ENCODE measurements at regions not wholly inside any gene's neighbourhood (a gene's known extent, or its start where the extent isn't known, plus 50 kb on each side); places are given as distances from the start of the nearest gene placed in this dataset.
"Not testable (repeated sequence)": the region's sequence is repeated elsewhere in the genome, so short reads cannot be mapped to it uniquely, and the experiment has no call there.

DNA sequence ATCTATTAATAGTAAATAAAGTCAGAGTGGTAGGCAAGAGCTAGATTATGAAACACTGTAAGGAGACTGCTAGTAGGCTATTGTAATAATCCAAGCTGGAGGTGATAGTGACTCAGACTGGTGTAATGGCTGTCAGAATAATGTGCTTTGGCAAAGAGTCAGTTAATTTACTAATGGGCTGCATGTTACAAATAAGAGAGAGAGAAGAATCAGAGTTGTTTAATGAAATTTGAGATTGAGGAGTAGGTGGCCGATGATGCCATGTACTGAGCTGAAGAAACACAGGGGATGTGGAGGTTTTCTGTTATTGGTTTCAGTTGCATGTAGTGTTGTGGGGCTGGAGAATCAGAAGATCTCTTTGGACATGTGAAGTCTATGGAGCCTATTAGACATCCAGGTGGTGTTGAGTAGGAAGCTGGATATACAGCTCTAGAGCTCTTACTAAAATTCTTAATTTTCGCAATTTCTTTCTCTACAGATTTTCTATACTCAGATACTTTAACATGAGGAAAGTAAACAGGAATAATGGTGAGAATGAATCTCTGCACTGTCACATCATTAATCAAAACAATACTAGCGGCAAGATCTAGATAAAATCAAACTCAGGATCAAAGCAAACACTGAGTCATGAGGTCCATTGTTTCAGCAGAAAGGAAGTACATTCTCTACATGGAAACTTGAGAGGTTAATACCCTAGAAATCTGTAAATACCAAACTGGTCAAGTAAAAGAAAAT, 167.7 kb downstream of the SIM1 start:
- Histone ChIP-seq H3K4me3 (ENCODE audit: low read length) (peak overlapping the region; percentile 1), H3K36me3 (ENCODE audit: insufficient read depth, low read length) (no peaks in the 10 kb centered on the region), H3K27me3 (ENCODE audit: control insufficient read depth, insufficient read depth, low read length) (no peaks in the 10 kb centered on the region), H3K9me3 (replicated peaks; ENCODE audit: low read length) (no peaks in the 10 kb centered on the region), H3K9ac (ENCODE audit: low read depth, low read length) (no peak overlapping the region), H3K4me2 (ENCODE audit: low read length) (peak overlapping the region; percentile 64), H3K4me1 (ENCODE audit: control insufficient read depth, insufficient read depth, low read length) (peaks cover 40% of the 10 kb centered on the region)

DNA sequence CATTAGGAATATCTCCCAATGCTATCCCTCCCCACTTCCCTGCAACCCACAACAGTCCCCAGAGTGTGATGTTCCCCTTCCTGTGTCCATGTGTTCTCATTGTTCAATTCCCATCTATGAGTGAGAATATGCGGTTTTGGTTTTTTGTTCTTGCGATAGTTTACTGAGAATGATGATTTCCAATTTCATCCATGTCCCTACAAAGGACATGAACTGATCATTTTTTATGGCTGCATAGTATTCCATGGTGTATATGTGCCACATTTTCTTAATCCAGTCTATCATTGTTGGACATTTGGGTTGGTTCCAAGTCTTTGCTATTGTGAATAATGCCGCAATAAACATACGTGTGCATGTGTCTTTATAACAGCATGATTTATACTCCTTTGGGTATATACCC, 169.5 kb downstream of the SIM1 start:
- H3K4me1 ChIP-seq (ENCODE audit: control insufficient read depth, insufficient read depth, low read length) = peaks cover 37% of the 10 kb centered on the region
- not testable (repeated sequence) for H3K27me3 ChIP-seq (ENCODE audit: control insufficient read depth, insufficient read depth, low read length); H3K9me3 ChIP-seq (replicated peaks; ENCODE audit: low read length); H3K4me2 ChIP-seq (ENCODE audit: low read length); H3K36me3 ChIP-seq (ENCODE audit: insufficient read depth, low read length); H3K4me3 ChIP-seq (ENCODE audit: low read length); H3K9ac ChIP-seq (ENCODE audit: low read depth, low read length)

DNA sequence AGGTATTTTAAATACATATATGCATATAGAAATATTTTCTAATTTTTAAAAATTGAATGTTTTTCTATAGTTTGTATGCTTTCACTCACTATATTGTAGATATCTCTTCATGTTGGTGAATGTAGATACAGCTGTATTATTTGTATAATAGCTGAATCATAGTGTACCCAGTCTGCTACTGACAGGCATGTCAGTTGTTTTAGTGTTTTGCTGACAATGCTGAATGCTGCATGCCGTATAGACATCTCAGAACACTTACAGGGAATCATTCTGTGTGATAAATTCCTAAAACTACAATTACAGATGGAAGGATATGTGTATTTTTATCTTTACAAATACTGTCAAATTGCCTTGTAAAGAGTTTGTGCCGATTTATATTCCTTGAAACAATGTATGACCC, 175.4 kb downstream of the SIM1 start:
- Histone ChIP-seq H3K27me3 (ENCODE audit: control insufficient read depth, insufficient read depth, low read length) (no peaks in the 10 kb centered on the region), H3K9me3 (replicated peaks; ENCODE audit: low read length) (no peaks in the 10 kb centered on the region), H3K4me3 (ENCODE audit: low read length) (no peak overlapping the region), H3K9ac (ENCODE audit: low read depth, low read length) (no peak overlapping the region), H3K4me2 (ENCODE audit: low read length) (no peak overlapping the region), H3K36me3 (ENCODE audit: insufficient read depth, low read length) (no peaks in the 10 kb centered on the region), H3K4me1 (ENCODE audit: control insufficient read depth, insufficient read depth, low read length) (peaks cover 23% of the 10 kb centered on the region)

DNA sequence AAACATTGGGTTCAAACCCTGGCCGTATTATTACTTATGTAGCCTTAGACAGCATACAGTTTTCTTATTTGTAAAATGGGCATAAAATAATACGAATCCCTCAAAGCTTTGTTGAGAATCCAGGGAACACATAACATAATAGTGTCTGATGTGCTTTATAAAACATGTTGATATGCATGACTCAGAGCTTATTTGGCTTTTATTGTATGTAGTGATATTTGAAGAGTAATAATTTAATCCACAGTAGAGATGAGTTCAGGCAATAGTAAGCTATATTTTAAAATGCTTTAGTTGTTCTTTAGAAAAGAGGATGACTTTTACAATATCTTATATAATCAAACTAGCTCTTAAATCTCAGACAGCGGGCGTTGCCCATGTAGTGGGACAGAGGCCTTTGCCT, 176.4 kb downstream of the SIM1 start:
- H3K36me3 ChIP-seq (ENCODE audit: insufficient read depth, low read length) = no peaks in the 10 kb centered on the region
- H3K9me3 ChIP-seq (replicated peaks; ENCODE audit: low read length) = no peaks in the 10 kb centered on the region
- no peak overlapping the region for H3K4me3 ChIP-seq (ENCODE audit: low read length)
- H3K4me2 ChIP-seq (ENCODE audit: low read length) = no peak overlapping the region
- no peak overlapping the region for H3K9ac ChIP-seq (ENCODE audit: low read depth, low read length)
- H3K4me1 ChIP-seq (ENCODE audit: control insufficient read depth, insufficient read depth, low read length) = peaks cover 19% of the 10 kb centered on the region
- no peaks in the 10 kb centered on the region for H3K27me3 ChIP-seq (ENCODE audit: control insufficient read depth, insufficient read depth, low read length)

DNA sequence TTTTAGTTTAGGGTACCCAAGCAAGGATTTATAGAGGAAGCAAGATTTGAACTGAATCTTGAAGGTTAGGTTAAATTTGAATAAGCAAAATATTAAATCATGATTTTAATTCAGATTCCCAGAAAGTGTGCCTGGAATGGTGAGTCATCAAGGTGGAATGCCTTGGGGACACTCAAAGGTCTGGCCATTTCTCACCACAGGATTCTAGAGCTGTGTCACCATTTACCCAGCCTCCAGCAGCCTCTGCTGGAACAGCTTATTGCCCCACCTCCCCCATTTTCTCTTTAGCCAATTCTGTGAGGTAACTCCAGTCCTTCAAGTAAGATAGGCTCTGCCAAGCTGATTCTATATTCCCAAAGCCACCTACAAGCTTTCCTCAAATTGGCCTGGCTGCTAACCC, 181.4 kb downstream of the SIM1 start:
- Histone ChIP-seq H3K4me1 (ENCODE audit: control insufficient read depth, insufficient read depth, low read length) (peaks cover 21% of the 10 kb centered on the region), H3K9me3 (replicated peaks; ENCODE audit: low read length) (no peaks in the 10 kb centered on the region), H3K36me3 (ENCODE audit: insufficient read depth, low read length) (no peaks in the 10 kb centered on the region), H3K27me3 (ENCODE audit: control insufficient read depth, insufficient read depth, low read length) (no peaks in the 10 kb centered on the region), H3K9ac (ENCODE audit: low read depth, low read length) (no peak overlapping the region), H3K4me3 (ENCODE audit: low read length) (no peak overlapping the region), H3K4me2 (ENCODE audit: low read length) (peak overlapping the region; percentile 18)

DNA sequence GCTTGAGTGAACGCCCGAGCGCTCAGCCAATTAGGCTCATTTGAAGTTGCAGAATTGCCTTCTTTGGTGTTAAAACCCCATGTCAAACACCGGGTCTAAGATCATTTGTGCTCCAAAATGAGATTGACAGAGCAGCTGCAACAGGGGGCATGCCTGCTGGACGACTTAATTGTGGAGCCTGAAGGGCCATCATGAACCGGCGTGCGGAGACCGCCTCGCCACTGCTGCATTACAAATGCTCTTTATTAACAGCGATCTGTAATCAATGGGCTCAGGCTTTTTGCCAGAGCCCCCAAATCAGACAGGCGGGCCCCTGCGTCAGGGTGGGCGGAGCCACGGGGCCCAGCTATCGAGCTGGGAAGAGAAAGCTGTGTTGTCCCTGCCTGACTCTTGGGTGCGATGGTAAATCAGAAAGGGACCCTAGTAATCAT, 183.2 kb downstream of the SIM1 start:
- Histone ChIP-seq H3K27me3 (ENCODE audit: control insufficient read depth, insufficient read depth, low read length) (no peaks in the 10 kb centered on the region), H3K9me3 (replicated peaks; ENCODE audit: low read length) (no peaks in the 10 kb centered on the region), H3K4me2 (ENCODE audit: low read length) (peak overlapping the region; percentile 75), H3K36me3 (ENCODE audit: insufficient read depth, low read length) (no peaks in the 10 kb centered on the region), H3K4me1 (ENCODE audit: control insufficient read depth, insufficient read depth, low read length) (peaks cover 18% of the 10 kb centered on the region), H3K9ac (ENCODE audit: low read depth, low read length) (no peak overlapping the region), H3K4me3 (ENCODE audit: low read length) (peak overlapping the region; percentile 49)

DNA sequence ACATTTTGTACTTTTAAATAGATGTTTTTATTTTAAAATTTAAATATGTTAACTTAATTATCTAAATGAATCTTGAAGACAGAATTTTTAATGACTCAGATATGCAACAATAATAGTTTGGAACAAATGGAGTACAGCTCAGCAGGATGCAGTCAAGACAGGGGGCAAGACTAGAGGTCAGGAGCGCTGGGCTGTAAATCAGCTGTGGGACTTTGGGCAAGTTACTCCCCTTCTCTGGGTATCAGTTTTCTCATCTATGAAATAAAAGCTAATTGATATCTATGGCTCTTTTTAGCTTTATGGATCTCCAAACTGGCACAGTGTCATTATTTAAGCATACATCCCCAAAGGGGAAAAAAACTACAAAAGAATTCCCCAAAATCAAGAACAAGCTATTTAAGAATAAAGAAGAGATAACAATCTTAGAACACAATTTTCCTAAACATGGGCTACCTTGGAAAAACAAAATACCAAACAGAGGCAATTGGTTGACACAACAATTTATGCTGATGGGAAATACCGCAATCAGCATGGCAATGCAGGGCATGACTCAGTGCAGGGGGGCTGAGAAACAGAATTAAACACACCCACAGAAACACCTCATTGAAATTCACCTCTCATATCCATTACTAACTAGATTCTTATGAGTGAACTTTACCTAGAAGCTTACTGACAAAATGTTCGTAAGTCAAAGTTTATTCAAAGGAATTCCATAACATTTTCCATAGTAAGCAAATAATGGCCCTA, 188.2 kb downstream of the SIM1 start:
- Histone ChIP-seq H3K36me3 (ENCODE audit: insufficient read depth, low read length) (no peaks in the 10 kb centered on the region), H3K9ac (ENCODE audit: low read depth, low read length) (no peak overlapping the region), H3K4me3 (ENCODE audit: low read length) (no peak overlapping the region), H3K4me2 (ENCODE audit: low read length) (no peak overlapping the region), H3K9me3 (replicated peaks; ENCODE audit: low read length) (no peaks in the 10 kb centered on the region), H3K4me1 (ENCODE audit: control insufficient read depth, insufficient read depth, low read length) (peaks cover 6% of the 10 kb centered on the region), H3K27me3 (ENCODE audit: control insufficient read depth, insufficient read depth, low read length) (no peaks in the 10 kb centered on the region)

DNA sequence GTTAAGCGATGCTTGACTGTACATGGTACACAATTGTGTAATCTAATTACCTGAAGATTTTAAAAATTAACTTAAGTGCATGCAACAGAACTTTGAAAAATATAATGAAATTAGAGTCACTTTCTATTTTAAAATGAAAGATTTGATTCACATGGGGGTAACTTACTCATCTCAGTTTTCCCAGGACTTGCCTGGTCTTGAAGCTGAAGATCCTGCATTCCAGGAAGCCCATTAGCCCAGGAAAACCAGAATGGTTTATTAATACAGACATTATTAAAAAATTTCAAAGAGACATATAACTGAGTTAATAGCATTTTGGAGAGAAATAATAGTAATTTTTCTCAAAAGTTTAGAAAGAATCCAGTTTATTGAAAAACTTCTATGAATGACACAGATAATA, 190.6 kb downstream of the SIM1 start:
- no peak overlapping the region for H3K4me2 ChIP-seq (ENCODE audit: low read length)
- H3K9me3 ChIP-seq (replicated peaks; ENCODE audit: low read length) = no peaks in the 10 kb centered on the region

DNA sequence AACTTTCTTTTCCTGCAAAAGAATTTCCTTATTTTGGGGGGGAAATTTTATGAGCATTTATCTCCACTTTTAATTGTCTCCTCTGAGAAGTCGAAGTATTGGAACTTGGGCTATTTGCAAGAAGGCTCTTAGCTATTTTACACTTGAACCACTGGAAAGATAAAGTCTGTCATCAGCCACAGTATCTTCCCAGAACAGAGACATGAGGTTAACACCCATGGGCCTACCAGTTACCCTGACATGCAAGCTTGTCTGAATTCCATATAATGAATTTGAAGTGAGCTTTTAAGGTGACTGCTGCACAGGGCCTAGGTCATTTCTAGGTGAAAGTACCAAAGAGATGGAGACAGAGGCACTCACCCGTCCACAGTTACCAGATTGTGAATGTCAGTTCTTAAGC, 193.1 kb downstream of the SIM1 start:
- H3K36me3 ChIP-seq (ENCODE audit: insufficient read depth, low read length) = no peaks in the 10 kb centered on the region
- H3K4me1 ChIP-seq (ENCODE audit: control insufficient read depth, insufficient read depth, low read length) = peaks cover 32% of the 10 kb centered on the region
- H3K27me3 ChIP-seq (ENCODE audit: control insufficient read depth, insufficient read depth, low read length) = no peaks in the 10 kb centered on the region
- no peak overlapping the region for H3K4me3 ChIP-seq (ENCODE audit: low read length)
- H3K9ac ChIP-seq (ENCODE audit: low read depth, low read length) = no peak overlapping the region
- no peaks in the 10 kb centered on the region for H3K9me3 ChIP-seq (replicated peaks; ENCODE audit: low read length)
- H3K4me2 ChIP-seq (ENCODE audit: low read length) = no peak overlapping the region

More for the DNA sequence above, 190.6 kb downstream of the SIM1 start:
- Histone ChIP-seq H3K4me3 (ENCODE audit: low read length) (no peak overlapping the region), H3K27me3 (ENCODE audit: control insufficient read depth, insufficient read depth, low read length) (no peaks in the 10 kb centered on the region), H3K9ac (ENCODE audit: low read depth, low read length) (no peak overlapping the region), H3K36me3 (ENCODE audit: insufficient read depth, low read length) (no peaks in the 10 kb centered on the region), H3K4me1 (ENCODE audit: control insufficient read depth, insufficient read depth, low read length) (peaks cover 13% of the 10 kb centered on the region)

DNA sequence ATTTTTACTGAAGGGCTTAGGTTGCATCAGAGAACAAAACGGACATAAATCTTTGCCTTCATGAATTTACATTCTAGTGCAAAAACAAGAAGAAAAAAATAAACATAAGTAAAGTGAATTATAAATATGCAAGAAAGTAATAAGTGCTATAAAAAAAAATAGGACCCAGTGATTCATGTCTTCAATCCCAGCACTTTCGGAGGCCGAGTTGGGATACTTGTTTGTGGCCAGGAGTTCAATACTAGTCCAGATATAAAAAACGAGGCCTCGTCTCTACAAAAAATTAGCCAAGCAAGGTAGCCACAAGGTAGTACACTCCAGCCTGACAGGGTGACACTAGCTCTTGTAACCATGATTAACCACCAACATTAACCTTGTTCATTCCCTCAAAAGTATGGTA, 193.5 kb downstream of the SIM1 start:
- H3K36me3 ChIP-seq (ENCODE audit: insufficient read depth, low read length) = no peaks in the 10 kb centered on the region
- H3K9ac ChIP-seq (ENCODE audit: low read depth, low read length) = no peak overlapping the region
- H3K4me2 ChIP-seq (ENCODE audit: low read length) = no peak overlapping the region
- peaks cover 32% of the 10 kb centered on the region for H3K4me1 ChIP-seq (ENCODE audit: control insufficient read depth, insufficient read depth, low read length)
- no peak overlapping the region for H3K4me3 ChIP-seq (ENCODE audit: low read length)
- H3K27me3 ChIP-seq (ENCODE audit: control insufficient read depth, insufficient read depth, low read length) = no peaks in the 10 kb centered on the region
- no peaks in the 10 kb centered on the region for H3K9me3 ChIP-seq (replicated peaks; ENCODE audit: low read length)

DNA sequence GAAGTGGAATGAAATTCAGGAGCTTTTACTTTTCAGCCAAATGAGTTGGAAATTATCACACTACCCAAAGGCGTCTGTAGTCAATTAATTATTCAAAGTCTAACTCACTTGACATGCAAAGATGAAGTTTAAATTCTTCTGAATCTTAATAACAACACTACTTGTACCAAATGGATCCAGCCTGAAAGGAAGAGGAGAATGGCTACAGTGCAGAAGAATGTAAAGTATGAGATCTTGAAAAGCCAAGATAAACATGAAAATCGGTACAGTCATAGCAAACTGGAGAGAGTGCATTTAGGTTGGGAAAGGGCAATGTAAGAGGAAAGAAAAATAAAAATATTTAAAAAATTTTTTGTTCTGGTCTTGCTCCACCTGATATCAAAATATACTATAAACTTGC, 195.5 kb downstream of the SIM1 start:
- no peaks in the 10 kb centered on the region for H3K36me3 ChIP-seq (ENCODE audit: insufficient read depth, low read length)
- no peak overlapping the region for H3K4me3 ChIP-seq (ENCODE audit: low read length)
- peak overlapping the region; percentile 57 for H3K4me2 ChIP-seq (ENCODE audit: low read length)

DNA sequence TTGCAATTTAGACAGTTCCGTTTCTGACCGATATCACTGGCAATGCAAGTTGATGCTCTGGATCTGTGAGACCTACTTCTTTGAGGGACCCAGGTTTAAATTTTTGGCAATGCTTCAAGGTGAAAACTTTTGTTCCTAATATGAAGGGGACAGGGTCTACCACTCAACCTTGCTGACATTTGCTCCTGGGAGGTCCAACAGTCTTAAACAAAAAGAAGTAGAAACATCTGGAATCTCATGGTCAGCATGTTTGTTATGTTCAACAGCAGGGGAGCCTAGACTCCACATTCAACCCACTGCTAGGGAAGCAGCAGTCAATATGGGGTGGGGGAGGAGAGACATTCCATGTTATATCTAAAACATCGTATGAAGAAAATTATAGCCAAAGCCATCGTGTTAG, 196.4 kb downstream of the SIM1 start:
- H3K4me3 ChIP-seq (ENCODE audit: low read length) = no peak overlapping the region
- no peak overlapping the region for H3K4me2 ChIP-seq (ENCODE audit: low read length)
- no peaks in the 10 kb centered on the region for H3K36me3 ChIP-seq (ENCODE audit: insufficient read depth, low read length)
- H3K4me1 ChIP-seq (ENCODE audit: control insufficient read depth, insufficient read depth, low read length) = peaks cover 32% of the 10 kb centered on the region
- H3K27me3 ChIP-seq (ENCODE audit: control insufficient read depth, insufficient read depth, low read length) = no peaks in the 10 kb centered on the region
- no peaks in the 10 kb centered on the region for H3K9me3 ChIP-seq (replicated peaks; ENCODE audit: low read length)
- no peak overlapping the region for H3K9ac ChIP-seq (ENCODE audit: low read depth, low read length)

More for the DNA sequence above, 195.5 kb downstream of the SIM1 start:
- Histone ChIP-seq H3K4me1 (ENCODE audit: control insufficient read depth, insufficient read depth, low read length) (peaks cover 32% of the 10 kb centered on the region), H3K9ac (ENCODE audit: low read depth, low read length) (no peak overlapping the region), H3K9me3 (replicated peaks; ENCODE audit: low read length) (no peaks in the 10 kb centered on the region), H3K27me3 (ENCODE audit: control insufficient read depth, insufficient read depth, low read length) (no peaks in the 10 kb centered on the region)

Measured in skeletal muscle satellite cell (primary cell).